ENCODE measurements at regions not wholly inside any gene's neighbourhood (a gene's known extent, or its start where the extent isn't known, plus 50 kb on each side); places are given as distances from the start of the nearest gene placed in this dataset.

DNA sequence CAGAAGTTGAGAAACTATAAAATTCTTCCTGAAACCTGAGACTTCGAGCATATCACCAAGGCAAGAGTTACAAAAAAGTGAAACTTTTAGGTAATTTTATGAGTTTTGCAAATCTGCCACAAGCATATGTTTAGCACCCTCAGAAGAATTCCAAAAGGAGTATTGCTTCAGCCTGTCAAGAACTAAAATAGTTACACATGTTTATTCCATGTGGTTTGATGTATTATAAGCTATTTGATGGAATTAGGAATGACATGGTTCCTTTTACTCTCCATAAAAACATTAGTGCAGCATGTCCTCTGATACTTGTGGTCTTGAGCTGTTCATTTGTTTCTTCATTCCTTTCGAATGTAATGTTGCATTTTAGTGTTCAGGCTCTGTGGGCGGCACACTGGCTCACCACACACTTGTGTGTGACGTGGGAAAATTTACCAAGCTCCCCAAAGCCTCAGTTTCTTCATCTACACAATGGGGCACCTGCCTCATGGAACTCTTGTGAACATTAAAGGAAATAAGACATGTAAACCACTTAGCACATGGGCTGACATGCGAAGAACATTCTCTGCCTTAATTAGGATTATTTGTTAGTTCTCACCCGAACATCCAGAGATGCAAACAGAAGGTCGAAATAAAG lies 204.2 kb upstream of the FOXF1 start:
- Mint-ChIP-seq H3K27me3 (ENCODE audit: low read depth in 3 of 3) (peaks cover 14 to 16% (median 15%) of the 10 kb centered on the region in 3 donors), H3K4me1 (no peaks in the 10 kb centered on the region), H3K27ac (no peak overlapping the region), H3K36me3 (no peaks in the 10 kb centered on the region), H3K9me3 (peaks cover 0 to 2% (median 0%) of the 10 kb centered on the region in 7 donors), H3K4me3 (no peak overlapping the region)
- Histone ChIP-seq H3K4me2 (replicated peaks; ENCODE audit: extremely low read depth, low read length, poor library complexity, severe bottlenecking) (no peak overlapping the region), H3K27ac (ENCODE audit: low read depth in 1 of 2, low read length in 2 of 2) (no peak overlapping the region), H2AFZ (ENCODE audit: insufficient read depth, low read depth, low read length, poor library complexity, severe bottlenecking) (no peak overlapping the region), H3K36me3 (replicated peaks in 1 of 2; ENCODE audit: control insufficient read depth in 1 of 2, insufficient read depth in 2 of 2, low read length in 2 of 2) (no peaks in the 10 kb centered on the region), H3K4me3 (replicated peaks in 1 of 3; ENCODE audit: low read depth in 2 of 3, low read length in 3 of 3) (no peak overlapping the region), H3K79me2 (ENCODE audit: insufficient read depth, low read length) (no peaks in the 10 kb centered on the region), H3K27me3 (ENCODE audit: control insufficient read depth in 2 of 2, insufficient read depth in 2 of 2, low read length in 2 of 2) (peaks cover 2% of the 10 kb centered on the region in 2 donors), H4K20me1 (ENCODE audit: insufficient read depth, low read length) (no peaks in the 10 kb centered on the region), H3K9me3 (replicated peaks in 1 of 2; ENCODE audit: control insufficient read depth in 1 of 2, insufficient read depth in 1 of 2, low read length in 2 of 2) (no peaks in the 10 kb centered on the region), H3K9ac (ENCODE audit: insufficient read depth, low read length, poor library complexity, severe bottlenecking) (no peak overlapping the region), H3K4me1 (ENCODE audit: control insufficient read depth in 1 of 2, insufficient read depth in 2 of 2, low read length in 2 of 2) (no peaks in the 10 kb centered on the region)
- intact Hi-C loops (cut with micrococcal nuclease), result no loop called here
- WGBS (ENCODE audit: insufficient coverage), result 100% methylated on average over 3 of the region's 7 CpGs
- no peak for TF ChIP-seq CTCF (IDR thresholded peaks at IDR 0.05)
- DNase-seq, result no peak

- 89% methylated on average over 5 of the region's 9 CpGs for WGBS (ENCODE audit: insufficient coverage)
- DNase-seq, result no peak
- H3K27ac ChIP-seq (ENCODE audit: low read depth in 1 of 2, low read length in 2 of 2), result no peak overlapping the region
- no peak overlapping the region for H3K4me2 ChIP-seq (replicated peaks; ENCODE audit: extremely low read depth, low read length, poor library complexity, severe bottlenecking)
- H3K4me1 ChIP-seq (ENCODE audit: control insufficient read depth in 1 of 2, insufficient read depth in 2 of 2, low read length in 2 of 2), result no peaks in the 10 kb centered on the region
- H3K27me3 ChIP-seq (ENCODE audit: control insufficient read depth in 2 of 2, insufficient read depth in 2 of 2, low read length in 2 of 2), result no peaks in the 10 kb centered on the region
- Mint-ChIP-seq H3K4me1 (no peaks in the 10 kb centered on the region), H3K27ac (no peak overlapping the region), H3K4me3 (no peak overlapping the region), H3K36me3 (no peaks in the 10 kb centered on the region), H3K27me3 (ENCODE audit: low read depth in 3 of 3) (peaks cover 8 to 9% (median 9%) of the 10 kb centered on the region in 3 donors), H3K9me3 (no peaks in the 10 kb centered on the region)
- no peaks in the 10 kb centered on the region for H4K20me1 ChIP-seq (ENCODE audit: insufficient read depth, low read length)
- intact Hi-C loops (cut with micrococcal nuclease), result no loop called here
- no peaks in the 10 kb centered on the region for H3K36me3 ChIP-seq (replicated peaks in 1 of 2; ENCODE audit: control insufficient read depth in 1 of 2, insufficient read depth in 2 of 2, low read length in 2 of 2)
- H2AFZ ChIP-seq (ENCODE audit: insufficient read depth, low read depth, low read length, poor library complexity, severe bottlenecking), result no peak overlapping the region
- no peak overlapping the region for H3K9ac ChIP-seq (ENCODE audit: insufficient read depth, low read length, poor library complexity, severe bottlenecking)
- H3K79me2 ChIP-seq (ENCODE audit: insufficient read depth, low read length), result no peaks in the 10 kb centered on the region
- no peak for TF ChIP-seq CTCF (IDR thresholded peaks at IDR 0.05)
- H3K9me3 ChIP-seq (replicated peaks in 1 of 2; ENCODE audit: control insufficient read depth in 1 of 2, insufficient read depth in 1 of 2, low read length in 2 of 2), result no peaks in the 10 kb centered on the region
- H3K4me3 ChIP-seq (replicated peaks in 1 of 3; ENCODE audit: low read depth in 2 of 3, low read length in 3 of 3), result no peak overlapping the region
Observed at GRCh38 chr16:86306811-86307513, 203.4 kb upstream of the FOXF1 start.
